HG03558 (cell line): ENCODE measurements at regions not wholly inside any gene's neighbourhood (a gene's known extent, or its start where the extent isn't known, plus 50 kb on each side); places are given as distances from the start of the nearest gene placed in this dataset.

Experiments
- ATAC-seq: cut with Tn5 transposase; IDR thresholded peaks from one replicate; pipeline ENCODE4 v1.9.1; 2021; ENCODE audit warnings: moderate number of reproducible peaks; ENCODE audit not compliant: unreplicated experiment; ENCODE audit errors: extremely low read depth

- no peak for ATAC-seq
Observed at GRCh38 chr20:7025635-7026034, 258.1 kb downstream of the BMP2 start.

GRCh38 chr20:7029019-7029418 lies 261.5 kb downstream of the BMP2 start:
- no peak for ATAC-seq

GRCh38 chr20:7031222-7031621 lies 263.7 kb downstream of the BMP2 start:
- no peak for ATAC-seq

DNA sequence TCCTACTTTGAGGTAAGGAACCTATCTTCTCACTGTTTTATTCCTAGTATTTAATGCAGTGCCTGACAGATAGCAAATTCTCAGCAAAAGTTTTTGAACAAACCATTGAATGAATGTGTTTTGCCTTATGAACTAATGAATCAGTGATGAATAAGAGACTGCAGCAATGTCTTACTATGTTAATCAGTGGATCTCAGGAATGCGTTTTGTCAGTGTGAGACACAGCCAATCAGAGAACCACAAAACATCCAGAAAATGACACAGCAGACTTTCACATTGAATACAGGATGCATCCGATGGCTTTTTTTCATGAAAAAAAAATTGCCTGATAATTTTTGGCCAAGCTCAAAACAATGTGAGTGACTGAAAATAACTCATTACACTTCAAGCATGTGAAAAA lies 270.5 kb downstream of the BMP2 start:
- ATAC-seq: no peak

GRCh38 chr20:7057611-7058010 lies 290.1 kb downstream of the BMP2 start:
- ATAC-seq: no peak

GRCh38 chr20:7078804-7079203 lies 311.3 kb downstream of the BMP2 start:
- no peak for ATAC-seq

- no peak for ATAC-seq
Observed at GRCh38 chr20:7080472-7080871, 313.0 kb downstream of the BMP2 start.

GRCh38 chr20:7085467-7085866 lies 318.0 kb downstream of the BMP2 start:
- ATAC-seq: no peak

GRCh38 chr20:7087803-7088202 lies 320.3 kb downstream of the BMP2 start:
- no peak for ATAC-seq

DNA sequence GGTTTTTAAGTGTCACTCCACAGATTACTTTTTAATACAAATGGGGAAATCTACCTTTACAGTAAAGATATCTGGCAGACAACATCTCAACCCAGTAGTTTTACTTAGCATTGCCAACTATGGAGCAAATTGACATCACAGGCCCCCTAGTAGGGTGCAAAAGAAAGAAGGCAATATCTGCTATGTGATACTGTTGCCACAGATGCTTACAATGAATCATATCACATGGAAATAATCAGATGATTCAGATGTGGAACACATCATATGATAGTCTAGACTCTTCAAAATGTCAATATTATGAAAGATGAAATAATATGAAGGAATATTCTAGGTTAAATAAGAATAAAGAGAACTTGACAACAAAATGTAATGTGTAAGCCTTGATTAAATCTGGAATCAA lies 322.5 kb downstream of the BMP2 start:
- ATAC-seq: no peak

GRCh38 chr20:7090811-7091210 lies 323.3 kb downstream of the BMP2 start:
- no peak for ATAC-seq

- no peak for ATAC-seq
Observed at GRCh38 chr20:7091655-7092054, 324.2 kb downstream of the BMP2 start.

- no peak for ATAC-seq
Observed at GRCh38 chr20:7094438-7094997, 327.0 kb downstream of the BMP2 start.

DNA sequence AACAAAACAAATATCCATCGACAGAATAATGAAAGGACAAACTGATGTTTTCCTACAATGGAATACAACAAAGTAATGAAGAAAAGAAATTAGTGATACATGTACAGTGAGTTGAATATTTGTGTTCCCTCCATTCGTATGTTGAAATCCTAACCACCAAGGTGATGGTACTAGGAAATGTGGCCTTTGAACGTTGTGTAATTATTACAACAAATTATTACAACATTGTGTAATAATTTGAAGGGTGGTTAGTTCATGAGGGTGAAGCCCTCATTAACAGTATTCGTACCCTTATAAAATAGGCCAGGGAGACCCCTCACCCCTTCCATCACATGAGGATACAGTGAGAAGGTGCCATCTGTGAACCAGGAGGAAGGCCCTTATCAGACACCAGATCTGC lies 339.4 kb downstream of the BMP2 start:
- ATAC-seq: no peak

DNA sequence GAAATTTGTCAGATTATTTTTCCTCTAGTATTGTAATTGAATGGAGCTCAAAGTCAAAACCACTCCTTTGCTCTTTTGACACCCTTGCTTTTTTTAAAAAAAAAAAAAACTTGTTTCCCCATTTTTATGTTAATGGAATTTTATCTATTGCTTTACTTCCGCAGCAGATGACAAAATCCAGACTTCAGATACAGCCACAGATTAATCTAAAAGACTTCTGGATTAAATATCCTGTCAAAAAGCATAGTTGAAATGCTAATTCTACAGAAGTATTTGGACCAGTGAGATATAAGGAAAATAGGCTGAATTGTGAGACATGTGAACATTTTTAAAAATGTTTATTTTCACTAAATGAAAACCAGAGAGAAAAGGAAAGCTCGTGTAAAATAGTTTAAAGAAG lies 341.4 kb downstream of the BMP2 start:
- no peak for ATAC-seq

GRCh38 chr20:7113577-7114466 lies 346.3 kb downstream of the BMP2 start:
- no peak for ATAC-seq

GRCh38 chr20:7123457-7123856 lies 356.0 kb downstream of the BMP2 start:
- ATAC-seq: no peak

DNA sequence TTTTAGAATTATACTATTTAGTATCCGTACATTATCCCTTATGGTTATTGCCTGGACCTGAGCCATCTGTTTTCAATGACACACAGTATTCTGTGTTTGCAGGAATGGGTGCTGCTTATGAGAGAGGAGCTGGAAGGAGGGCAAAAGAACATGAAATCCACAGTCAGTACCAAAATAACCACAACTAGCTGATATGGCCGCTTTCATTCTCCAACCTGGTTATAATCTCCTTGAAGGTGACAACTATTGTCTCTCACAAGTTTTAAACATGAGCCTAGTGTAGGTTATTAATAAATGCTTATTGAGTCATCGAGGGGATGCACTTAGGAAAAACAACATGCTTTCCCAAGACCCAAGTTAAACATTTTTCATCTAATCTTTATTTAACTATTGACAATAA lies 356.6 kb downstream of the BMP2 start:
- no peak for ATAC-seq

DNA sequence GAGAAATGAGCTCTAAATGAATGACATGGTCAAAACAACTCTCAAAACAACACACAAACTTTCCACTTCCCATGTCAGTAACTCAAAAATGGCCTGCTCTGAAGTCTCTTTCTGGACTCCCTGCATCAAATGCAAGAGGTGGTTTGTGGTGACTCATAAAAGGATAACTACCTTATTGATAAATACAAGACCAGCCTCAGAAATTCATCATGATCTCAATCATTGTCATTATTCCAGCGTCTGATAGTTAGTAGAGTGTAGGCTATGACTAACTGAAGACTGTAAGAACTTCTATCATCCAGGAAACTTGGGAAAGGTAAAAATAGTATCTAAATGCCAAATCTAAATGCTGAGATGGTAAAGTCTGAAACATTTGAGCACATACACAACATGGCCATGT lies 369.4 kb downstream of the BMP2 start:
- no peak for ATAC-seq

DNA sequence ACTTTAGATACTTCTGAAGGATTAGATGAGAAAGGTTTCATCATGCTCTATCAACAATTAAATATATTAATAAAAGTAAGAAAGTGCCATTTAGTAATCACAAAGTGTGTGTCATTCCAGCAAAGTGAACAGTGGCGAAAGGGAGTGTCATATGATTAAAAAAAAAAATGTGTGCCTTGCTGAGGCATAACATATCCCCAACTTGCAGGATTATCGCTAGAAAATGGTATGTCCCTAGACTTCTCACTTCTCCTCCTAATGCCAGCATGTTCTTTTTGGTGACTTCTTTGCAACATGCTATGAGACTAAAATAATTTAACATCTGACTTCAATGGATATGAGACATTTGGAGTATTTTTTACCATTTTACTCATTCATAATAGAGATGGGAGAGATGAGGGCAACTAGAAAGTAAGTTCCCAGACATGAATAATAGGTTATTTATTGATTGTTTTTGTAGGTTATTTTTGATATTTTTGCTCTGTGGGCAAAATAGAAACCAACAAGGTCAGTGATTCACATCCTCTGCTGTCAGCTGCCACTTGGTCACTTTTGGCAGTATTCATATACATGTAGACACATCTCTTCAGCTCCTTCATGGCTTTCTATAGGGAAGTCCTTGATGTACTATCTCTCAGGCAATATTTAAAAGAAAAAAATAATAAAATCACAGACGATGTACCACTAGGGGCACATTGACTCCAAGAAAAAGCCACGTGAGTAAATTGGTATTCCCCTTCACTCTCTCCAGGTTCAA lies 370.1 kb downstream of the BMP2 start:
- ATAC-seq: no peak

DNA sequence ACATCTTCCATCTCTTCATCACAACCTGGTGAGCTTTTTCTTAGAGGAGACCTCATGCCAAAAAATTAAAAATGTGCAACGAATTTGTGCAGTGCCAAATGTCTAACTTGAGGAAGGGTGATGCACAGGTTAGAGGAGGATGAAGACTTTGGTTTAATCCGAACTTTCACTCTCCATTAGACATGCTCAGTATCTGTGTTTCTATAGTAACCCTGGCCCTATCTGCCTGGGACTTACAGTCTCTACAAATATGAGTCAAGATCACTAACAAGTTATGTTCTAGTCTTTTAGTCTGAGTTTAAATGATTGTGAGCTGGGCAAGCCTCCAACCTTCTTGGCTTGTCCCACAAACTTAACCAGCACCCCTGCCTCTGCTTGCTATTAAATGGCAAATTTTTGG lies 377.0 kb downstream of the BMP2 start:
- ATAC-seq: no peak
